PFSK-1 (cell line): ENCODE measurements at regions not wholly inside any gene's neighbourhood (a gene's known extent, or its start where the extent isn't known, plus 50 kb on each side); places are given as distances from the start of the nearest gene placed in this dataset.

Source experiments
- FOXP2 ChIP-seq: optimal IDR thresholded peaks from 2 replicates; pipeline ENCODE3; 2011; ENCODE audit warnings: borderline replicate concordance, control low read depth, inconsistent platforms; ENCODE audit not compliant: insufficient read depth; ENCODE audit errors: extremely low read length, extremely low read depth
- POLR2AphosphoS5 ChIP-seq: IDR thresholded peaks from 2 replicates; pipeline ENCODE4 v1.6.1; 2012; ENCODE audit warnings: low read depth, mild to moderate bottlenecking, control low read depth, low read length, moderate library complexity
- SIN3A ChIP-seq: IDR thresholded peaks from 2 replicates; pipeline ENCODE4 v1.6.1; 2012; ENCODE audit warnings: mild to moderate bottlenecking, low read length, moderate library complexity, borderline replicate concordance; ENCODE audit not compliant: insufficient read depth
- TAF1 ChIP-seq: IDR thresholded peaks from 2 replicates; pipeline ENCODE4 v1.6.1; 2012; ENCODE audit warnings: low read length, control low read depth, borderline replicate concordance; ENCODE audit not compliant: insufficient read depth
- TF ChIP-seq, protein P1 (sequence below), 2 experiments: IDR thresholded peaks; 2 replicates each; pipeline versions ENCODE4 v1.6.1 to v1.8.0; 2011 to 2012; ENCODE audit warnings: low read depth in 2 of 2, low read length in 2 of 2, control low read depth in 1 of 2, inconsistent platforms in 1 of 2, mild to moderate bottlenecking in 1 of 2, moderate library complexity in 1 of 2; ENCODE audit not compliant: insufficient read depth in 1 of 2

DNA sequence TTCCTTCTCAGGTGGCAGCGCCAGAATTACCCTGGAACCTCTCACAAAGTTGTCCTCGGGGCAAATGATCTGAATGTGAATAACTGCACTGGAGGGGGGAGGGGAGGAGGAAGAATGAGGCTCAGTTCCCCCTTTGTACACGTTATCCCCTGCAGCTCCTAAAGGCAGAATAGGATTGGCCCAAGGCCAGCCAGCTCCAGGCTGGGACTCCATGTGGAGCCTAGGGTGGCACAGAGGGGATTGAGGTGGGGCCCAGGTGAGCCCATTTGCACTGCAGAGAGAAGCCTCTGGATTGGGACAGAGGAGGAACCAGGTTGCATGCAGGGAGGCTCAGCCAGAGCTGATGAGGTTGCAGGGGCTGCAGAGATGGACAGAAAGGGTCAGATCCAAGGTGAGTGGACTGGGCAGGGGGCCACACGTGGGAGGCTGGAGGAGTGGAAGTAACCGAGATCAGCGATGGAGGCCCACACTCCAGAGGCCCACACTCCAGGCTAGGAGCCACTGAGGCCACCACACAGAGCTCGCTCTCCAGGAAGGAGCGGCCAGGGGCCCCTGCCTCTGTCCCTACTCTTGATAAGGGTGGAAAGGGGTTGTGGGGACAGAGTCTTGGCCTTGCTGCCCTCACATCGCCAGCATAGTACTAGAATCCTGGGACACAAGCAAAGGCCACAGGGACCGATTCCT lies 78.6 kb downstream of the RBFOX3 start:
- TF ChIP-seq POLR2AphosphoS5 (no peak), TAF1 (no peak), FOXP2 (no peak), SIN3A (no peak)
- TF ChIP-seq, protein P1, sequence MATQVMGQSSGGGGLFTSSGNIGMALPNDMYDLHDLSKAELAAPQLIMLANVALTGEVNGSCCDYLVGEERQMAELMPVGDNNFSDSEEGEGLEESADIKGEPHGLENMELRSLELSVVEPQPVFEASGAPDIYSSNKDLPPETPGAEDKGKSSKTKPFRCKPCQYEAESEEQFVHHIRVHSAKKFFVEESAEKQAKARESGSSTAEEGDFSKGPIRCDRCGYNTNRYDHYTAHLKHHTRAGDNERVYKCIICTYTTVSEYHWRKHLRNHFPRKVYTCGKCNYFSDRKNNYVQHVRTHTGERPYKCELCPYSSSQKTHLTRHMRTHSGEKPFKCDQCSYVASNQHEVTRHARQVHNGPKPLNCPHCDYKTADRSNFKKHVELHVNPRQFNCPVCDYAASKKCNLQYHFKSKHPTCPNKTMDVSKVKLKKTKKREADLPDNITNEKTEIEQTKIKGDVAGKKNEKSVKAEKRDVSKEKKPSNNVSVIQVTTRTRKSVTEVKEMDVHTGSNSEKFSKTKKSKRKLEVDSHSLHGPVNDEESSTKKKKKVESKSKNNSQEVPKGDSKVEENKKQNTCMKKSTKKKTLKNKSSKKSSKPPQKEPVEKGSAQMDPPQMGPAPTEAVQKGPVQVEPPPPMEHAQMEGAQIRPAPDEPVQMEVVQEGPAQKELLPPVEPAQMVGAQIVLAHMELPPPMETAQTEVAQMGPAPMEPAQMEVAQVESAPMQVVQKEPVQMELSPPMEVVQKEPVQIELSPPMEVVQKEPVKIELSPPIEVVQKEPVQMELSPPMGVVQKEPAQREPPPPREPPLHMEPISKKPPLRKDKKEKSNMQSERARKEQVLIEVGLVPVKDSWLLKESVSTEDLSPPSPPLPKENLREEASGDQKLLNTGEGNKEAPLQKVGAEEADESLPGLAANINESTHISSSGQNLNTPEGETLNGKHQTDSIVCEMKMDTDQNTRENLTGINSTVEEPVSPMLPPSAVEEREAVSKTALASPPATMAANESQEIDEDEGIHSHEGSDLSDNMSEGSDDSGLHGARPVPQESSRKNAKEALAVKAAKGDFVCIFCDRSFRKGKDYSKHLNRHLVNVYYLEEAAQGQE (IDR thresholded peaks at IDR 0.05; ENCODE audit: insufficient read depth in 1 of 2, low read depth in 2 of 2, low read length in 2 of 2) = no peak

DNA sequence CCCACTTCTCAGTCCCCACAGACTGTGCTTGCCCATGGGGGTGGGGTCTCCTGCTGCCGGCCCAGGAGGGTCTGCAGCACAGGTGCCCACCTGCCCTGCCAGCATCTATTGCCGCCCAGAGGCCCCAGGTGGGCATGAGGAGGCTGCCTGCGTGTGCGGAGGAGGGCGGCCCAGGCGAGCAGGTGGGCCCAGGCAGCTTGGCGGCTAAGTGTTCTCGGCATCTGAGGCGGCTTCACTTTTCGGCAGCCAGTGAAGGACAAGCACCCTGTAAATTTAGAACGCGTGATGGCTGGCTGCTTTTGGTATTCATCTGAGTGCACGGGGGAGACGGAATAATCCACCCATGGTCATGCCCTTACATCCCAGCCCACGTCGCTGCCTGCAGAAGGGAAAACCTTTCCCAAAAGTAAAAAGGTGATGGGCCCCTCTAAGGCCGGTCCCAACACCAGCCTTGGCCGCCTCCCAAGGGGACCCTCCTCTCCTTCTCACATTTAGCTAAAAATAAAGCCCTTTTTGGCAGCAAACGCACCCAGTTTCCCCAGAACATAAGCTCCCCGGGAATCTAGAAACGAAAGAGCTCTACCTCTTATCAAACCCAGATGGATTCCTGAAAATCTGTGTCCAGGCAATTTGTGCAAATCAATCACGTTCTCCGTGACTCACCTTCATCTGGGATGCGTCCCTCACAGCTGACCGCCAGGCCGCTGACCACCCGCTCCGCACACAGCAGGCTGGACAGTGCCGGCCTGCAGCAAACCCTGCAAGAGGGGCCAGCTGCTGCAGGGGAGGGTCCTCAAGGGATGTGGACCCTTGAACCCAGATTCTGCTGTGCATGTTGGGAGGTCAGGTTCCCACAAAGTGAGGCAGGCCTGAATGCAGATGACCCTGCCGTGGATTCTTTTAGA lies 79.4 kb downstream of the RBFOX3 start:
- TF ChIP-seq SIN3A = no peak
- no peak for TF ChIP-seq FOXP2

DNA sequence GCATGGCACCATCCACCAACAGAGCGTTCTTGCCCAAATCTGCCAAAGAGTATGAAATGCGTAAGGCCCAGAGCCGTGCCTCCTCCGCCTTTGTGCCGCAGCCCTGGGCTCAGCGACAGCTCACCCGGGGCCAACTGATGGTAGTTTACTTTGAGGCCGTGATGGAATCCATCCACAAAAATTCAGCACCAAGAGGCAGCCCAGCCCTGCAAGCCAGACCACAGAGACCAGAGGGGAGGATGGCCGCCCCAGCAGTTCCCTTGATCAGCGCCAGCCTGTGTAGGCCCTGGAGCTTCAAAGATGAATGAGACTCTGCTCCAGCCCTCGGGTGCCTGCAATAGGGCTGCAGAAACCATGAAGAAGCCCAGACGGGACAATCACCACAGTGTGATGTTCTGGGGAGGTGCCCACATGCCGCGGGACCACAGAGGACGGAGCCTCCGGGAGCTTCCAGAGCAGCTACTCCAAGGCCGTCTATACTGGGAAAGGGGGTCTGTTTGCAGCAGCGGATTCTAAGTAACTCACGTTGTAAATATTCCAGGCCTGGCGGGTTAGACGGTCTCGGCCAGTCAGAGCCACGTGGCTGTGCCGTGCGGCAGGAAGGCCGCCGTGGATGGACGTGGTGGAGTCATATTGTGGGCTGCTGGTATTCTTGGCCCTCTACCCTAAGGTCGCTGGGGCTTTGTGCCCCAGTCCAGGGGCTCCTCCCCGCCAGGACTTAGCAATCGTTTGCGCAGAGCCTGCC lies 80.3 kb downstream of the RBFOX3 start:
- no peak for TF ChIP-seq SIN3A
- no peak for TF ChIP-seq TAF1
- no peak for TF ChIP-seq FOXP2
- TF ChIP-seq, protein P1 (IDR thresholded peaks at IDR 0.05; ENCODE audit: insufficient read depth in 1 of 2, low read depth in 2 of 2, low read length in 2 of 2) = no peak
- no peak for TF ChIP-seq POLR2AphosphoS5

DNA sequence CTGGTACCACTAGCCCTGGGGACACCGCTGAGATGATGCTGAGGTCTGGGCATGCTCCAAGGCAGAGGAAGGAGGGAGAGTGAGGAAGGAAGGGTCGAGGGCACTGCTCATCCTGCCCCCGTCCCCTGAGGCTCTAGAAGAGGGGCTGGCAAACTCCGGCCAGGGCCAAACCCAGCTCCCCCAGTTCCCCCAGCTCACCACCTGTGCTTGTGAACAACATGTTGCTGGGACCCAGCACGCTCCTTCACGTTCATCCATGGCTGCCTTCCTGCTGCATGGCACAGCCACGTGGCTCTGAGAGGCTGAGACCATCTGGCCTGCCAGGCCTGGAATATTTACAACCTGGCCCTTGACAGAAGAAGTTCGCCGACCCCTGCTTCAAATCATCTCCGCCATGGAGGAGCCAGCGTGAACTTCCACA lies 81.2 kb downstream of the RBFOX3 start:
- TF ChIP-seq TAF1 (no peak), POLR2AphosphoS5 (no peak), SIN3A (no peak), FOXP2 (no peak)
- TF ChIP-seq, protein P1 (IDR thresholded peaks at IDR 0.05; ENCODE audit: insufficient read depth in 1 of 2, low read depth in 2 of 2, low read length in 2 of 2) = no peak

DNA sequence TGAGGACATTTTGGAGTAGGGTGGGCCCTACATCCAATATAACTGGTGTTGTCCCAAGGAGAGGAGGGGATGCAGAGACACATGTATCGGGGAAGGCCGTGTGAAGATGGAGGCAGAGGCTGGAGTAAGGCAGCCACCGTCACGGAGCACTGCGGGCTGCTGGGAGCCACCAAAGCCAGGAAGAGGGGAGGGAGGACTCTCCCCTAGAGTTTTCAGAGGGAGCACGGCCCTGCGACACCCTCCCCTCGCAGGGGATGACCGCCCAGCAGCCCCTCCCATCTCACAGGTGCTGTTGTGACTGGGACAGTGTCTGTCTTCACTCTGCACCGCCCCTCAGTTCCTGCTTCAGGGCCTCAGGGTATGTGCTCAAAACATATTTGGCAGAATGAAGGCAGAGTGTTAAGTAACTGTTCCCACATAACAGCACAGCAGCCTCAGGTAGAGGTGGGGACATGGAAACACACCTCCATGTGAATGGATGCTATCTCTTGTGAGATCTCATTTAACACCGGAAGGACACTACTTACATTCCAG lies 82.2 kb downstream of the RBFOX3 start:
- TF ChIP-seq SIN3A (no peak), TAF1 (no peak), FOXP2 (no peak), POLR2AphosphoS5 (no peak)
- TF ChIP-seq, protein P1 (IDR thresholded peaks at IDR 0.05; ENCODE audit: insufficient read depth in 1 of 2, low read depth in 2 of 2, low read length in 2 of 2) = no peak
